CD4-positive, alpha-beta memory T cell (primary cell): ENCODE measurements at regions not wholly inside any gene's neighbourhood (a gene's known extent, or its start where the extent isn't known, plus 50 kb on each side); places are given as distances from the start of the nearest gene placed in this dataset.

ENCODE experiments used
- CTCF ChIA-PET: fragments of 350-600 bp; sonication (Branson Sonifier 250); formaldehyde crosslinking; loops from one replicate; lab custom pipeline; 2021; ENCODE audit warnings: inconsistent platforms; ENCODE audit not compliant: partially characterized antibody; lab: Charles Lee
- POLR2A ChIA-PET: fragments of 350-600 bp; sonication (Branson Sonifier 250); formaldehyde crosslinking; loops from one replicate; lab custom pipeline; 2021; ENCODE audit not compliant: partially characterized antibody; lab: Charles Lee
- DNase-seq, 5 donors: peaks; one replicate each; pipeline versions ENCODE4 v3.0.0 to v3.0.0-alpha.2; 2020 to 2022; ENCODE audit warnings: mixed read lengths in 1 of 5
- H3K27ac ChIP-seq: one replicate; pipeline ENCODE4 v1.7.0; 2013; ENCODE audit warnings: low read depth, low read length
- H3K27me3 ChIP-seq: 2 replicates; pipeline ENCODE4 v1.7.0; 2013; ENCODE audit warnings: mild to moderate bottlenecking, low read length, moderate library complexity; ENCODE audit not compliant: insufficient read depth
- H3K36me3 ChIP-seq: 2 replicates; pipeline ENCODE4 v1.7.0; 2013; ENCODE audit warnings: mild to moderate bottlenecking, low read length, moderate library complexity; ENCODE audit not compliant: insufficient read depth
- H3K4me1 ChIP-seq: 2 replicates; pipeline ENCODE4 v1.7.0; 2013; ENCODE audit warnings: mild to moderate bottlenecking, low read length, moderate library complexity; ENCODE audit not compliant: insufficient read depth
- H3K4me3 ChIP-seq, 2 donors: one replicate each; pipeline ENCODE4 v1.7.0; 2013; ENCODE audit warnings: low read length in 2 of 2, mild to moderate bottlenecking in 1 of 2
- H3K9me3 ChIP-seq, 2 donors: one replicate each; pipeline ENCODE4 v1.7.0; 2013; ENCODE audit warnings: low read length in 2 of 2, control low read depth in 1 of 2; ENCODE audit not compliant: control insufficient read depth in 1 of 2
- H3K27ac Mint-ChIP-seq, 7 donors: one replicate each; pipeline ENCODE4 v1.8.0; 2020 to 2021; ENCODE audit warnings: mixed read lengths in 7 of 7, mild to moderate bottlenecking in 6 of 7, inconsistent platforms in 3 of 7, moderate library complexity in 3 of 7
- H3K27me3 Mint-ChIP-seq, 2 donors: one replicate each; pipeline ENCODE4 v1.8.0; 2020 to 2021; ENCODE audit warnings: mixed read lengths in 2 of 2
- H3K36me3 Mint-ChIP-seq, 2 donors: one replicate each; pipeline ENCODE4 v1.8.0; 2020 to 2021; ENCODE audit warnings: mixed read lengths in 2 of 2, inconsistent platforms in 1 of 2, mild to moderate bottlenecking in 1 of 2
- H3K4me1 Mint-ChIP-seq, 4 donors: one replicate each; pipeline ENCODE4 v1.8.0; 2020 to 2021; ENCODE audit warnings: mixed read lengths in 4 of 4, mild to moderate bottlenecking in 1 of 4
- H3K4me3 Mint-ChIP-seq, 8 donors: one replicate each; pipeline ENCODE4 v1.8.0; 2020 to 2021; ENCODE audit warnings: mixed read lengths in 8 of 8, mild to moderate bottlenecking in 7 of 8, moderate library complexity in 6 of 8, inconsistent platforms in 3 of 8
- H3K9me3 Mint-ChIP-seq, 8 donors: one replicate each; pipeline ENCODE4 v1.8.0; 2020 to 2021; ENCODE audit warnings: mixed read lengths in 8 of 8, mild to moderate bottlenecking in 5 of 8, inconsistent platforms in 3 of 8, moderate library complexity in 1 of 8
- intact Hi-C: fragments of 100-400 bp; cut with micrococcal nuclease; formaldehyde crosslinking; loops from one replicate; pipeline ENCODE4 v1.15.1; 2023

DNA sequence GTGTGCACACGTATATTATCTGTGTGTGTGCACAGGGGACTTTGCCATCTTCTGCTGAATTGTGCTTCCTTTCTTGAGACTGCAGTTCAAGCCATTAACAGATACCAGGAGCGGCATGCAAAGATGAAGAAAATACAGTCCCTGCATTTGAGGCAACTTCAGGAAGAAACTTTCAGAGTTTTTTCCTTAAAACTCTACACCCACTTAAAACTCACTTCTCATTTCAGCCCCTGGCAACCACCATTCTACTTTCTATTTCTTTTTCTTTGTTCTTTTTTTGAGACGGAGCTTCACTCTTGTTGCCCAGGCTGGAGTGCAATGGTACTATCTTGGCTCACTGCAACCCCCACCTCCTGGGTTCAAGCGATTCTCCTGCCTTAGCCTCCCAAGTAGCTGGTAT, 448.9 kb upstream of the ZMIZ1 start:
- Histone ChIP-seq H3K27ac (no peak overlapping the region), H3K4me3 (no peak overlapping the region), H3K4me1 (no peaks in the 10 kb centered on the region), H3K36me3 (no peaks in the 10 kb centered on the region), H3K27me3 (no peaks in the 10 kb centered on the region), H3K9me3 (no peaks in the 10 kb centered on the region)
- Mint-ChIP-seq H3K27ac (no peak overlapping the region), H3K4me1 (no peaks in the 10 kb centered on the region), H3K4me3 (no peak overlapping the region), H3K27me3 (peaks cover 16 to 21% of the 10 kb centered on the region in 2 donors), H3K36me3 (no peaks in the 10 kb centered on the region), H3K9me3 (no peaks in the 10 kb centered on the region)
- intact Hi-C loops: no loop called here
- POLR2A ChIA-PET: no interaction called here
- CTCF ChIA-PET: no interaction called here
- no peak for DNase-seq

DNA sequence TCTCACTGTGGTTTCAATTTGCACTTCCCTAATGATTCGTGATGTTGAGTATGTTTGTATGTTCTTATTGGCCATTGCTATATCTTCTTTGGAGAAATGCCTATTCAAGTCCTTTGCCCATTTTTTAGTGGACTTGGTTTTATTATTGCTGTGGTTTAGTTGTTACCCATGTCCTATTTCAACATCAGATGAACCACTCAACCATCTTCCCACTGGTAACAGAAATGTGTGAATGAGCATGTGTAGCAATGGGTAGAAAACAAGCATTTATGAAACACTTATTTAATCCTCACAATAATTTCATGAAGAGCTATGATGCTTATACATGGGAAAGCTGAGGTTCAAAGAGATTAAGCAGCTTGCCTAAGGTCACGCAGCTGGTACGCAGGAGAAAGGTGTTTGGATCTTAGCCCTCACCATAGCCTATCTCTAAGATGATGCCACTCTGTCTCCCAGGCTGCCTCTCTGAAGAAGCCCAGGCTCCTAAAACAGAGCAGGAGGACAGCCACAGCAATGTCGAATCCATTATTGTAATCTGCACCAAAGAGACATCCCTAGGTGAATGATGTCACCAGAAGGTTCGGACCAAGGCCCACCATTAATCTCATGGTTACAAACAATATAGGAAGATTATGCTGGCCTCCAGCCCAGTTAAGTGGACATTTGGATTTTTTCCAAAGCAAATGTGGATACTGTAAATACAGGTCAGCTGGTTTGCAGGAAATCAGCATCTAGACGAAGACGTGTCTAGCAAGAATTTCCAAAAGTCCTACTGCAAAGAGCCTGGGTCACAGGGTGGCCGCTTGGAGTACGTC, 447.6 kb upstream of the ZMIZ1 start:
- ChIA-PET CTCF (no interaction called here), POLR2A (no interaction called here)
- intact Hi-C loops: no loop called here
- no peak overlapping the region for H3K4me3 ChIP-seq
- no peak overlapping the region for H3K4me3 Mint-ChIP-seq
- peaks cover 10 to 15% of the 10 kb centered on the region in 2 donors for H3K27me3 Mint-ChIP-seq
- H3K9me3 Mint-ChIP-seq: no peaks in the 10 kb centered on the region
- no peaks in the 10 kb centered on the region for H3K27me3 ChIP-seq
- no peaks in the 10 kb centered on the region for H3K36me3 Mint-ChIP-seq
- H3K4me1 ChIP-seq: no peaks in the 10 kb centered on the region
- H3K27ac ChIP-seq: no peak overlapping the region
- H3K27ac Mint-ChIP-seq: no peak overlapping the region
- DNase-seq: no peak
- H3K9me3 ChIP-seq: no peaks in the 10 kb centered on the region
- H3K4me1 Mint-ChIP-seq: no peaks in the 10 kb centered on the region
- H3K36me3 ChIP-seq: no peaks in the 10 kb centered on the region

DNA sequence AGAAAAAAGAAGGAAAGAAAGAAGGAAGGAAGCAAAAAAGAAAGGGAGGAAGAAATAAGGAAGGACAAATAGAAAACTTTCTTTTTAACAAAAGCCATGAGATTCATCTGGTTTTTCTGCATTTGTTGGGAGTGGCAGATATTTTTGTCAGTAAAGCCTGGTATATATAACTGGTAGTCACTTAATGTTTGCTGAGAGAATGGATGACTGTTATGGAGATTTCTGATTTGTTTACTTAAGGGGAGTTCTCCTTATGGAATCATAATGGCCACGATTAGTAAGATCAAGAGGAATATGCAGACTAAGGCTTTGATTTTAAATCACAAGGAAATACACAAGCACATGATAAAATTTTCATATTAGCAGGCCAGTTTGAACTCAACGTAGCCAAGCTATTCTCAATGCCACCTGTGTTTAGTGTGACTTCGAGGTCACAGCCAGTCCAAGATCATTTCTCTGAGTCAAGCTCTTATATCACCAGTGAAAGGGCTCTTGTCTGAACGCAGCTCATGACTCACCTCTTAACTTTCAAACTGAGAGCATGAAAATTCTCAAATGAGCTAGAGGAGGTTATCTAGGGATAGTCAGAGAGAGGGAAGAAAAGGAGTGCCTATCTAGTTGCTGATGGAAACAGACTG, 445.1 kb upstream of the ZMIZ1 start:
- Mint-ChIP-seq H3K4me1 (no peaks in the 10 kb centered on the region), H3K36me3 (no peaks in the 10 kb centered on the region), H3K27me3 (peaks cover 10 to 13% of the 10 kb centered on the region in 2 donors), H3K9me3 (no peaks in the 10 kb centered on the region), H3K27ac (peak overlapping the region in 1 of 7 donors; percentile 38), H3K4me3 (no peak overlapping the region)
- H3K4me1 ChIP-seq: no peaks in the 10 kb centered on the region
- no peaks in the 10 kb centered on the region for H3K27me3 ChIP-seq
- intact Hi-C loops: no loop called here
- H3K27ac ChIP-seq: no peak overlapping the region
- DNase-seq: no peak
- no peak overlapping the region for H3K4me3 ChIP-seq
- POLR2A ChIA-PET: no interaction called here
- no peaks in the 10 kb centered on the region for H3K36me3 ChIP-seq
- no peaks in the 10 kb centered on the region for H3K9me3 ChIP-seq
- CTCF ChIA-PET: no interaction called here

DNA sequence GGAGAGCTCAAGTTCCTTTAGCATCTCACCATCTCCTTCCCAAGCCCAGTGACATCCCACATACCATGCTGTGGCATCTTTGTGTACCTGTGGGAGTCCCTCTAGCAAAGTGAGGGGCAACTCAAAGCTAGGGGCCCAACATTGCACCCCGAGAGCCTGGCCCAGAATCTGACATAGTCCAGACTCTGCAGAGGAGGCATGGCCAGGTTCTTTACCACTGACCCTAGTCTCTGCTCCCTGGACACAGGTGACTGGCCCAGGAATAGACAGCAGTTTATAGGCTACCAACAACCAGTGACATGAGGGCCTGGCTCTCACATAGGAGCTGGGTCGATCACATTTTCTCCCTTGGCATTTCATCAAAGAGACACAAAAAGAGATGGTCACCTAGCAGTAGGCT, 444.0 kb upstream of the ZMIZ1 start:
- Histone ChIP-seq H3K4me1 (no peaks in the 10 kb centered on the region), H3K4me3 (no peak overlapping the region), H3K27ac (no peak overlapping the region), H3K9me3 (no peaks in the 10 kb centered on the region), H3K36me3 (no peaks in the 10 kb centered on the region), H3K27me3 (no peaks in the 10 kb centered on the region)
- no peaks in the 10 kb centered on the region for H3K36me3 Mint-ChIP-seq
- H3K9me3 Mint-ChIP-seq: no peaks in the 10 kb centered on the region
- DNase-seq: no peak
- peaks cover 10 to 15% of the 10 kb centered on the region in 2 donors for H3K27me3 Mint-ChIP-seq
- no peak overlapping the region for H3K4me3 Mint-ChIP-seq
- CTCF ChIA-PET: no interaction called here
- intact Hi-C loops: no loop called here
- H3K4me1 Mint-ChIP-seq: no peaks in the 10 kb centered on the region
- H3K27ac Mint-ChIP-seq: no peak overlapping the region
- POLR2A ChIA-PET: no interaction called here

DNA sequence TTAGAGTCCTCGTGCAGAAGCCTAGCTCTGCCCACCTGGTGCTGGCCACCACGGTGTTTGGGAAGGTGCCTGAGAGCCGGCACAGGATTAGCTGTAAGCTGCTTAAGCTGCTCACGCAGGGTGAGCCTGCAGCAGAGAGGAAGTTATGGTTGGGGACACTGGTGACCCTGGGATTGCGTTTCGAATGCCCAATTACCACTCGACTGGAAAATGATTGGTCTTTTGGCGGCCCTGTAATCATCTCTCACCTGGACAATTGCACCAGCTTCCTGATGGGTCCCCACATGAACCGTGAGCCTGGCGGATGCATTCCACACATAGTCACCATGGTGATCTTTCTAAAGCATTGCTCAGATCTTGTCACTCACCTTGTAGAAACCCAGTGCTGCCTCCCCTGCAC, 442.3 kb upstream of the ZMIZ1 start:
- intact Hi-C loops: no loop called here
- CTCF ChIA-PET: no interaction called here
- no peak overlapping the region for H3K27ac ChIP-seq
- no peak overlapping the region for H3K4me3 Mint-ChIP-seq
- no peaks in the 10 kb centered on the region for H3K4me1 ChIP-seq
- peaks cover 4 to 11% of the 10 kb centered on the region in 2 donors for H3K27me3 Mint-ChIP-seq
- H3K27me3 ChIP-seq: no peaks in the 10 kb centered on the region
- H3K36me3 ChIP-seq: no peaks in the 10 kb centered on the region
- H3K4me3 ChIP-seq: no peak overlapping the region
- POLR2A ChIA-PET: no interaction called here
- H3K9me3 Mint-ChIP-seq: no peaks in the 10 kb centered on the region
- DNase-seq: no peak
- no peaks in the 10 kb centered on the region for H3K36me3 Mint-ChIP-seq
- H3K4me1 Mint-ChIP-seq: no peaks in the 10 kb centered on the region
- H3K27ac Mint-ChIP-seq: no peak overlapping the region
- H3K9me3 ChIP-seq: no peaks in the 10 kb centered on the region

DNA sequence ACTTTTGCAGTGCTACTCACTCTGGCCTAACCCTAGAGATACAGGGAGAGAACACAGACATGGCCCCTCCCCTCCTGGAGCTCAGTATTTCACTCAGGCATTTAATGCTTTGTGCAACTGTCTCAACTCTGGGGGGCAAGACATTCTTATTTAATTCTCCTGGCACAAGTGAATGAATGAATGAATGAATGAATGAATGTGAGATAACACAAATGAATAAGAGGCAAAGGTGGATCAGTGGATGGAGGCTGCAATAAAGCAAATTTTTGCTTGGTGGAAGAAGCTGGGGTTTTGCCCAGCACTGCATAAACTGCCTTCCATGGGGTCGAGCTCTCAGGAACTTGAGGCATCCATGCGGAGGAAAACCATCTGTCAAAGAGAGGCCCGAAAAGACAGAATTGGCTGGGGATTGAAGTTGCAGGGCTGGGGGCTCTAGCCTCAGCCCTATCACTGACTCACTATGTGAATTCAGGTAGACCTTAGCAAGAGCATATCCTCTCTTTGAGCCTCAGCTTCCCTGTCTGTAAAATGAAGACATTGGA, 441.4 kb upstream of the ZMIZ1 start:
- no peak overlapping the region for H3K27ac Mint-ChIP-seq
- peaks cover 4 to 11% of the 10 kb centered on the region in 2 donors for H3K27me3 Mint-ChIP-seq
- Histone ChIP-seq H3K9me3 (no peaks in the 10 kb centered on the region), H3K27ac (no peak overlapping the region), H3K4me3 (no peak overlapping the region), H3K27me3 (no peaks in the 10 kb centered on the region), H3K36me3 (no peaks in the 10 kb centered on the region), H3K4me1 (no peaks in the 10 kb centered on the region)
- no peak overlapping the region for H3K4me3 Mint-ChIP-seq
- no peaks in the 10 kb centered on the region for H3K4me1 Mint-ChIP-seq
- no peaks in the 10 kb centered on the region for H3K36me3 Mint-ChIP-seq
- ChIA-PET CTCF (no interaction called here), POLR2A (no interaction called here)
- no peaks in the 10 kb centered on the region for H3K9me3 Mint-ChIP-seq
- intact Hi-C loops: no loop called here
- no peak for DNase-seq

DNA sequence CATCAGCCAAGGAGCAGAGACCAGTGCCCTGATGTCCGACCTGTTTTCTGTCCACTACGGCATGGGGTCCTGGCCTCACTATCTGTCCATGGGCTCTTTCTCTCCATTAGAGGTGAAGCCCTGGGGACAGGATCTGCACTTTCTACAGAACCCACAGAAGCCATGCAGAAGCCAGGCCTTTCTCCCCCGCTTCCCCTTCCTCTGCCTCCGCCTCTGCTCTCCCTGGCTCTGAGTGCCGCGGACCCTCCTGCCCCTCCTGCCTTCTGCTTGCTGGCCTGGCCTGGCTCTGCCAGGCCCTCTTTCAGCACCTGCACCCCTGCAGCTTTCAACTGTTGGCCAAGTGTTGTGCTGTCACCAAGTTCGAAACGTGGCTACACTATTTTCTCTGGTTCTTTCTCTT, 439.8 kb upstream of the ZMIZ1 start:
- Histone ChIP-seq H3K36me3 (no peaks in the 10 kb centered on the region), H3K9me3 (no peaks in the 10 kb centered on the region), H3K27me3 (no peaks in the 10 kb centered on the region), H3K27ac (no peak overlapping the region), H3K4me3 (no peak overlapping the region), H3K4me1 (no peaks in the 10 kb centered on the region)
- H3K4me1 Mint-ChIP-seq: no peaks in the 10 kb centered on the region
- CTCF ChIA-PET: no interaction called here
- H3K27ac Mint-ChIP-seq: no peak overlapping the region
- no peaks in the 10 kb centered on the region for H3K9me3 Mint-ChIP-seq
- intact Hi-C loops: no loop called here
- H3K4me3 Mint-ChIP-seq: no peak overlapping the region
- H3K27me3 Mint-ChIP-seq: peaks cover 4 to 9% of the 10 kb centered on the region in 2 donors
- no peak for DNase-seq
- H3K36me3 Mint-ChIP-seq: no peaks in the 10 kb centered on the region
- POLR2A ChIA-PET: no interaction called here
